Activated effector memory CD4-positive, alpha-beta T cell treated with Interleukin-2 at 50 U/mL for 16 hours (primary cell): ENCODE measurements at regions not wholly inside any gene's neighbourhood (a gene's known extent, or its start where the extent isn't known, plus 50 kb on each side); places are given as distances from the start of the nearest gene placed in this dataset.
"Not testable (repeated sequence)": the region's sequence is repeated elsewhere in the genome, so short reads cannot be mapped to it uniquely, and the experiment has no call there.

Experiments used
- DNase-seq: peaks from one replicate; pipeline ENCODE4 v3.0.0-alpha.2; 2020

DNA sequence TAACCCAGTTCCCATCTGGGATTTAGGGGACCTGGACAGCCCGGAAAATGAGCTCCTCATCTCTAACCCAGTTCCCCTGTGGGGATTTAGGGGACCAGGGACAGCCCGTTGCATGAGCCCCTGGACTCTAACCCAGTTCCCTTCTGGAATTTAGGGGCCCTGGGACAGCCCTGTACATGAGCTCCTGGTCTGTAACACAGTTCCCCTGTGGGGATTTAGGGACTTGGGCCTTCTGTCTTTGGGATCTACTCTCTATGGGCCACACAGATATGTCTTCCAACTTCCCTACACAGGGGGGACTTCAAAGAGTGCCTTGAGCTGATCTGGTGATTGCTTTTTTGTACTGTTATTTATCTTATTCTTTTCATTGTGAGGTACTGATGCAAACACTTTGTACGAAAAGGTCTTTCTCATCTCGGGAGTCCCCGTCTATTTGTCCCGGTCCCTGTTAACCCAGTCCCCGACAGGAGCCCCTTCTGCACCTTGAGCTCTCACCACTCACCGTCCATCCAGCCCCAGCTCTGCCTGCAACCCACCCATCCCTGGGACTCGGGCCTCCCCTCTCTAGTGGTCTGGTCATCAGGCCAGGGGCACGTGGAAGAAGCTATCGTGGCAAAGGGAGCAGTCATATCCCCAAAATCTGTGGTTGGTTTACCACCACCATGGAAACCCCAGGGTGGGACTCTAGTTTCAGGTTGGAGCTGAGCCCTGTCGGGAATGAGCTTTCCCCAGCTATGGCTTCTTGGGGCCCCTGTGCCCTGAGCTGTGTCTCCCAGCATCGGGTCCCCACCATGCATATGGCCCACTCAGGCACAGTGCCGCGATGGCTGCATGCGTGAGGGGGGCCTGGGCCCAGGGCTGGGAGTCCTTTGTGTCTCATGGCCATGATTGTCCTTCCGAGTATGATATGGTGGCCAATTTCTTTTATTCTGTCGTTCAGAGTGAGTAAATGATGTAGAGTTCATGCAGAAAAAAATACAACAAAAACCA is 270.4 kb upstream of the PLCXD1 start:
- DNase-seq, result not testable (repeated sequence)

DNA sequence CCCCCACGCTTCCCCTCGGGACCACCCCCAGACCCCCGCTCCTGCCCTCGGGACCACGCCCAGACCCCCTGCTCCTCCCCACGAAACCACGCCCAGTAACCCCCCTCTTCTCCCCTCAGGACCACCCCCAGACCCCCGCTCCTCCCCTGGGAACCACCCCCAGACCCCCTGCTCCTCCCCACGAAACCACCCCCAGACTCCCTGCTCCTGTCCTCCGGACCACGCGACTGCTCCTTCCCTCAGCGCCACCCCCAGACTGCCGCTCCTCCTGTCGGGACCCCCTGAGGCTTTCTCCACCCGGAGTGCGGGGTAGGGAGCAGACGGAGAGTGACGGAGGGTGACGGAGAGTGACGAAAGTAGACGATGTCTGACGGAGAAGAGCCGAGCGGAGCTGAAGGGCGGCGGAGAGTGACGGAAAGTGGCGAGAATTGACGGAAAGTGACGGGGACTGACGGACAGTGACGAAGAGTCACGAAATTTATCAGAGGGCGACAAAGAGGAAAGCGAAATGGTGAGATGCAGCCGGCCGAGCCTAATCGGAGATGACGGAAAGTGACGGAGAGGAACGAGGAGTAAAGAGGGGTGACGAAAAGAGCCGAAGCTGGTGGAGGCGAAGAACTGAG is 267.2 kb upstream of the PLCXD1 start:
- DNase-seq, result not testable (repeated sequence)

DNA sequence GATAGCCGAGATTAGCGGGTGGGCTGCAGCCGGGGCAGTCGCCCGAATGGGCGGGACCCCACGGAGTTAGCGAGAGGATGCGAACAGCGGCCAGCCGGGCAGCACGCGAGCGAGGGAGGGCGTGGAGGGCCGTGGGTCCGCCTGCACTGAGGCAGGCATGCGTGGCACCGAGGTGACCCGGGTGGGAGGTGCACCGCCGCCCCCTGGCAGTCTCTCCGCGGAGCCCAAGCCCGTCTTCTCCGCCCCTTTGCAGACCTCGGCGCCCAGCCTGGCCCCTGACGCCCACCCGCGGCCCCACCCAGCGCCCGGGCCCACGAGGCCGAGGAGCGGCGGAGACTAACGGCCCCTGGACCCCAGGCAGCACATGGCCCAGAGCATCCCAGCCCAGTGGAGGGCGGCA is 266.7 kb upstream of the PLCXD1 start:
- DNase-seq, result not testable (repeated sequence)

DNA sequence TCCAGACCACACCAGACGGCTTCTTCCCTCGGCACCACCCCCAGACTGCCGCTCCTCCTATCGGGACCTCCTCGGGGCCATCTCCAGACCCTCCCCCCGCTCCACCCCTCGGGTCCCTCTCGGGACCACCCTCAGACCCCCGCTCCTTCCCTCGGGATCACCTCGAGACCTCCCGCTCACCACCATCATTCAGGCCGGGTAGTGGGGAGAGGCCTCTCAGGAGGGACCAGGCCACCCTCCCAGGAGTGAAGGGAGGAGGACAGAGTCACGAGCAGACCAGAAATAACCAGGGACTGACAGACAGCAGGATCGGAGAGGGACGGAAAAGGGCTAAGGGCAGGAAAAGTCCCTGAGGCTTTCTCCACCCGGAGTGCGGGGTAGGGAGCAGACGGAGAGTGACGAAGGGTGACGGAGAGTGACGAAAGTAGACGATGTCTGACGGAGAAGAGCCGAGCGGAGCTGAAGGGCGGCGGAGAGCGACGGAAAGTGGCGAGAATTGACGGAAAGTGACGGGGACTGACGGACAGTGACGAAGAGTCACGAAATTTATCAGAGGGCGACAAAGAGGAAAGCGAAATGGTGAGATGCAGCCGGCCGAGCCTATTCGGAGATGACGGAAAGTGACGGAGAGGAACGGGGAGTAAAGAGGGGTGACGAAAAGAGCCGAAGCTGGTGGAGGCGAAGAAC is 262.3 kb upstream of the PLCXD1 start:
- DNase-seq, result peak; percentile 51

DNA sequence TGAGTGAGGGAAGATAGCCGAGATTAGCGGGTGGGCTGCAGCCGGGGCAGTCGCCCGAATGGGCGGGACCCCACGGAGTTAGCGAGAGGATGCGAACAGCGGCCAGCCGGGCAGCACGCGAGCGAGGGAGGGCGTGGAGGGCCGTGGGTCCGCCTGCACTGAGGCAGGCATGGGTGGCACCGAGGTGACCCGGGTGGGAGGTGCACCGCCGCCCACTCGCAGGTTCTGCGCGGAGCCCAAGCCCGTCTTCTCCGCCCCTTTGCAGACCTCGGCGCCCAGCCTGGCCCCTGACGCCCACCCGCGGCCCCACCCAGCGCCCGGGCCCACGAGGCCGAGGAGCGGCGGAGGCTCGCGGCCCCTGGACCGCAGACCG is 261.7 kb upstream of the PLCXD1 start:
- DNase-seq, result not testable (repeated sequence)

DNA sequence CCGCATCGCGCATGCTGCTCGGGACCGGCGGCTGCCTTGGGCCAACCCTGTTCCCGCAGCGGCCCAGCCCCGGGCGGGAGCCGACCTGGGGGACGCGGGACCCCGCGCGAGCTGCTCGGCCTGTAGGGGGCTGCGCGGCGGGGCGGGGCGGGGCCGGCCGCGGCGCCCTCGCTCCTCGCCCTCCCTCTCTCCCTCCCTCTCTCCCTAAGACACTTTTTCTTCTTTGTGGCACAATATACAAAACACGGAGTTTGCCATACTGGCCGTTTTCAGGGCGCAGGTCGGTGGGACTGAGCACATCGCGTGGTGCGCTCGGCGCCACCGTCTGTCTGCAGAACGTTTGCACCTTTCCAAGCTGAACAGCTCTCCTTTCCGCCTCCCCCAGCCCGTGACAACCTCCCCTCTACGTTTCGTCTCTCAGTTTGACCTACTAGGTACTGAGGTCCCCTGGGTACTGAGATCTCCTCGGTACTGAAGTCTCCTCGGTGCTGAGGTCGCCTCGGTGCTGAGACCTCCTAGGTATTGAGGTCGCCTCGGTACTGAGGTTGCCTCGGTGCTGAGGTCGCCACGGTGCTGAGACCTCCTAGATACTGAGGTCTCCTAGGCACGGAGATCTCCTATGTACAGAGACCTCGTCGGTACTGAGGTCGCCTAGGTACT is 261.1 kb upstream of the PLCXD1 start:
- no peak for DNase-seq

DNA sequence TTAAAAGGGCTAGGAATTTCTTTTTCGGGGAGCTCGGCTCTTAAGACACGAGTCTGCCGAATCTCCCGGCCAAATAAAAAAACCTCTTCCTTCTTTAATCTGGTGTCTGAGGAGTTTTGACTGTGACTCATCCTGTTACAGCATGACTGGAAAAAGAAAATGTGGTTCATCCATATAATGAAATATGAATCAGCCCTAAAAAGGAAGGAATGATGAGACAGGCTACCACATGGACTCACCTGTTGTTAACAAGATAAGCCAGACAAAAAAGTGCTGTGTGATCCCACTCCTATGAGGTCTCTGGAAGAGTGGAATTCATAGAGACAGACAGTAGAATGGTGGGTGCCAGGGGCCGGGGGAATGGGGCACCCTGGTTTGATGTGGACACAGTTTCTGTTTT is 257.0 kb upstream of the PLCXD1 start:
- DNase-seq, result not testable (repeated sequence)
